ENCODE measurements at regions not wholly inside any gene's neighbourhood (a gene's known extent, or its start where the extent isn't known, plus 50 kb on each side); places are given as distances from the start of the nearest gene placed in this dataset.

- DNase-seq = no peak
Measured at GRCh38 chr16:79768276-79768970, 167.9 kb upstream of the MAF start.

- no peak for DNase-seq
Measured at GRCh38 chr16:79767421-79768275, 167.1 kb upstream of the MAF start.

- DNase-seq = no peak
Measured at GRCh38 chr16:79765901-79766394, 165.4 kb upstream of the MAF start.

- DNase-seq = no peak
Measured at GRCh38 chr16:79765431-79765830, 164.9 kb upstream of the MAF start.

- no peak for DNase-seq
Measured at GRCh38 chr16:79764415-79765110, 164.0 kb upstream of the MAF start.

- DNase-seq = no peak
Measured at GRCh38 chr16:79762217-79762616, 161.7 kb upstream of the MAF start.

GRCh38 chr16:79758615-79759346, 158.2 kb upstream of the MAF start:
- DNase-seq = no peak

- no peak for DNase-seq
Measured at GRCh38 chr16:79757968-79758367, 157.4 kb upstream of the MAF start.

GRCh38 chr16:79757163-79757562, 156.6 kb upstream of the MAF start:
- DNase-seq = no peak

- DNase-seq = no peak
Measured at GRCh38 chr16:79756571-79756970, 156.0 kb upstream of the MAF start.

GRCh38 chr16:79754501-79754900, 154.0 kb upstream of the MAF start:
- no peak for DNase-seq

GRCh38 chr16:79754081-79754480, 153.5 kb upstream of the MAF start:
- DNase-seq = no peak

- no peak for DNase-seq
Measured at GRCh38 chr16:79753286-79753685, 152.7 kb upstream of the MAF start.

GRCh38 chr16:79752396-79752795, 151.9 kb upstream of the MAF start:
- DNase-seq = no peak

- DNase-seq = no peak
Measured at GRCh38 chr16:79751471-79752184, 151.1 kb upstream of the MAF start.

- no peak for DNase-seq
Measured at GRCh38 chr16:79750311-79750710, 149.8 kb upstream of the MAF start.

- DNase-seq = no peak
Measured at GRCh38 chr16:79748629-79749028, 148.1 kb upstream of the MAF start.

GRCh38 chr16:79747688-79748087, 147.2 kb upstream of the MAF start:
- no peak for DNase-seq

GRCh38 chr16:79740252-79740651, 139.7 kb upstream of the MAF start:
- no peak for DNase-seq

- DNase-seq = no peak
Measured at GRCh38 chr16:79735271-79735670, 134.7 kb upstream of the MAF start.

- DNase-seq = no peak
Measured at GRCh38 chr16:79734721-79735120, 134.2 kb upstream of the MAF start.

GRCh38 chr16:79728923-79729240, 128.3 kb upstream of the MAF start:
- no peak for DNase-seq
